ENCODE measurements at regions not wholly inside any gene's neighbourhood (a gene's known extent, or its start where the extent isn't known, plus 50 kb on each side); places are given as distances from the start of the nearest gene placed in this dataset.
A peak's percentile ranks its signal among the peaks of the same experiment; 100 is the strongest.

DNA sequence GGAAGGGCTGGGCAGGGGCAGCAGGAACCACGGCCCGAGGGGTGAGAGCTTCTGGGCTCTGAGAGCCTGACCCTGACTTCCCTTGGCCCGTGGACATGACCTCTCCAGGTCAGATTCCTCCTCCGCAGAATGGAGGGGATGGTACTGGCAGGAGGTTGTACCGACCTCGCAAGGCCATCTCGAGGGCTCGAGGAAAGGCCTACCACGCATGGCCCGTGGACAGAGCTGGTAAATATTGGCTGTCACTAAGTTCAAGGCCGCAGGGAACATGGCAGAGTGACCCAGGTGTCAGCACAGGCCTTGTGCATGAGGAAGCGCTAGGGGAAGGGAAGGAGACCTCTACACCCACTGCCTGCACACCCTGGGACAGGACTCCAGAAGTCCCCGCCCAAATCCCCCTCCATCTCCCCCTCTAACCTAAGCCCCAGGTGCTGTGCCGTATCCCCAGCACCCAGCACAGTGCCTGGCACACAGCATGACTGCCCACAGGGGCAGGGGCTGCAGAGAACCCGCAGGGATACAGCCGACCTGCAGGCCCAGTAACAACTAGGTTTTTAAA, 54.9 kb upstream of the PPP2R5C start:
- no peaks in the 10 kb centered on the region for H3K36me3 ChIP-seq
- intact Hi-C loops (cut with DNase I): no loop called here
- peaks cover 25% of the 10 kb centered on the region for H3K4me1 ChIP-seq
- peak overlapping the region; percentile 50 for H3K4me3 ChIP-seq
- H3K27me3 ChIP-seq: no peaks in the 10 kb centered on the region
- H3K27ac ChIP-seq: peak overlapping the region; percentile 86
- TF ChIP-seq, protein P1, sequence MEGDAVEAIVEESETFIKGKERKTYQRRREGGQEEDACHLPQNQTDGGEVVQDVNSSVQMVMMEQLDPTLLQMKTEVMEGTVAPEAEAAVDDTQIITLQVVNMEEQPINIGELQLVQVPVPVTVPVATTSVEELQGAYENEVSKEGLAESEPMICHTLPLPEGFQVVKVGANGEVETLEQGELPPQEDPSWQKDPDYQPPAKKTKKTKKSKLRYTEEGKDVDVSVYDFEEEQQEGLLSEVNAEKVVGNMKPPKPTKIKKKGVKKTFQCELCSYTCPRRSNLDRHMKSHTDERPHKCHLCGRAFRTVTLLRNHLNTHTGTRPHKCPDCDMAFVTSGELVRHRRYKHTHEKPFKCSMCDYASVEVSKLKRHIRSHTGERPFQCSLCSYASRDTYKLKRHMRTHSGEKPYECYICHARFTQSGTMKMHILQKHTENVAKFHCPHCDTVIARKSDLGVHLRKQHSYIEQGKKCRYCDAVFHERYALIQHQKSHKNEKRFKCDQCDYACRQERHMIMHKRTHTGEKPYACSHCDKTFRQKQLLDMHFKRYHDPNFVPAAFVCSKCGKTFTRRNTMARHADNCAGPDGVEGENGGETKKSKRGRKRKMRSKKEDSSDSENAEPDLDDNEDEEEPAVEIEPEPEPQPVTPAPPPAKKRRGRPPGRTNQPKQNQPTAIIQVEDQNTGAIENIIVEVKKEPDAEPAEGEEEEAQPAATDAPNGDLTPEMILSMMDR (IDR thresholded peaks at IDR 0.05): no peak
- ATAC-seq: peak; percentile 1
- DNase-seq: no peak
- H3K9me3 ChIP-seq: no peaks in the 10 kb centered on the region

- intact Hi-C loops (cut with DNase I): no loop called here
These were observed 54.3 kb upstream of the PPP2R5C start for GRCh38 chr14:101707068-101707842.

DNA sequence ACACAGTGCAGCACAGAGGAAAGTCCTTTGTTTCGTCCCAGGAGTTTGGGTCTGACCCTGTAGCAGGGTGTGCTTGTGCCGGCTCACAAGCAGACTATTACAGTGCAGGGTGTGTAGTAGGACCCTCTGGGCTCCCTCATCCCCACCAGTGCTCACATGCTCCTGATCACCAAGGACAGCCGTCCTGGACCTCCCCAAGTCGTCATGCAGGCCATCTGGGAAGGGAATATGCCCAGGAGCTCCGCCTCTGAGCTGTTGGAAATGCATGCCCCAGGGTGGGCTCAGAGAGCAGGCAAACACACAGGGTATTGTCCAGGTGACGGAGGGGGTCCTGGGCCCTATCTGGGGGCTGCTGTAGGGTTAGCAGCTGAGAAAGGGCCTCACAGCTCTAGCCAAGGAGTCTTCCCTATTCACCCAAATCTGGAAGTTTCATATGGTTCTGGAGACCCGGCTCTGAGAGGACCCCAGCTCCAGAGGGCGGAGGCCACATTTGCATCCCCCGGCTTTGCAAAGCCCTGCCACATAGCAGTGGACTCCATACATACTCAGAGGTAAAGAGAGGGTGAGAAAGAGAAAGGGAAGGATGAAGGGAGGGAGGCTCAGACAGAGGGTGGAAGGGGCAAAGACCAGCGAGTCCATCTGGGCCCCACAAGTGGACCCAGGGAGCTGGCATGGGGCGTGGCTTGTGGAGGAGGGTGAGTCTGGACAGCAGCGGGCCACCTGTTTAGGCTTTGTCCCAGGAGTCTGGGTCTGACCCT, 53.5 kb upstream of the PPP2R5C start:
- Histone ChIP-seq H3K4me1 (peaks cover 25% of the 10 kb centered on the region), H3K36me3 (no peaks in the 10 kb centered on the region), H3K4me3 (no peak overlapping the region), H3K27me3 (no peaks in the 10 kb centered on the region), H3K9me3 (no peaks in the 10 kb centered on the region), H3K27ac (no peak overlapping the region)
- ATAC-seq (no peak), DNase-seq (no peak)
- TF ChIP-seq, protein P1 (IDR thresholded peaks at IDR 0.05): no peak
- intact Hi-C loops (cut with DNase I): no loop called here

More at GRCh38 chr14:101707068-101707842, 54.3 kb upstream of the PPP2R5C start:
- TF ChIP-seq, protein P1 (IDR thresholded peaks at IDR 0.05): peak; percentile 83
- H3K36me3 ChIP-seq: no peaks in the 10 kb centered on the region
- H3K4me1 ChIP-seq: peaks cover 25% of the 10 kb centered on the region
- H3K4me3 ChIP-seq: no peak overlapping the region
- DNase-seq: no peak
- H3K27me3 ChIP-seq: no peaks in the 10 kb centered on the region
- peak; percentile 81 for ATAC-seq
- H3K27ac ChIP-seq: peak overlapping the region; percentile 86
- H3K9me3 ChIP-seq: no peaks in the 10 kb centered on the region

DNA sequence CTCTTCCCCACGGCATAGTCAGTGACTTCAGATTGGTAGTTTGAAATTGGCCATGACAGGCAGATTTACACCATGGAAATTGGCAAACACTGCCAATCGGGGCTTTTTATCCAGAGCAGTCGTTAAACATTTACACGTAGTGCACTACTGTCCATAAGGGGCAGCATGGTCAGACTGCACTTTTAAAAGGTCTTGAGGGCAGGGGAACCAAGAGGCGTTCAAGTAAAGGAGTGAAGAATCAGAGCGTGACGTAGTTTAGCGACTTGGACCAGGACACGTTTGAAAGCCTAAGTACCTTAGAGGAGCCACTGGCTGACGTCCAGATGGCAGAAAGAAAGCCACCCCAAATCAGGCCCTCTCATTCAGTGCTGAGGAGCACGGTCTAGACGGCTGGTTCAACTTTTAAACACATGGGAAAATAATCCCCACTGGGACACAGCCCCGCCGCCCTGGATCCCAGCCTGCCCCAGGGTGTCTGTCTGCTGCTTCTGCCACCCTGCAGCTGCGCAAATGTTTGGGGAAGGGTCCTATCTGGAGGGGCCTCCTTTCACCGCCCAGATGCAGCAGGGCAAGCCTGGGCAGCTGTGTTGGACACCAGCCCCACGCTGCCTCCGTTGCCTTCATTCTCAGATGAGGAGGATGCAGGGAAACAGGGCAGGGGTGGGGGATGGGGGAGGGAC, 52.5 kb upstream of the PPP2R5C start:
- intact Hi-C loops (cut with DNase I): no loop called here

GRCh38 chr14:101709533-101709881, 52.0 kb upstream of the PPP2R5C start:
- no peak overlapping the region for H3K4me3 ChIP-seq
- no peak overlapping the region for H3K27ac ChIP-seq
- intact Hi-C loops (cut with DNase I): no loop called here
- DNase-seq (no peak), ATAC-seq (no peak)
- no peaks in the 10 kb centered on the region for H3K36me3 ChIP-seq
- H3K4me1 ChIP-seq: peaks cover 25% of the 10 kb centered on the region
- no peaks in the 10 kb centered on the region for H3K27me3 ChIP-seq
- TF ChIP-seq, protein P1 (IDR thresholded peaks at IDR 0.05): no peak
- H3K9me3 ChIP-seq: no peaks in the 10 kb centered on the region

More for the DNA sequence above, 52.5 kb upstream of the PPP2R5C start:
- Histone ChIP-seq H3K36me3 (no peaks in the 10 kb centered on the region), H3K4me1 (peaks cover 25% of the 10 kb centered on the region), H3K9me3 (no peaks in the 10 kb centered on the region), H3K27ac (no peak overlapping the region), H3K4me3 (no peak overlapping the region), H3K27me3 (no peaks in the 10 kb centered on the region)
- TF ChIP-seq, protein P1 (IDR thresholded peaks at IDR 0.05): no peak
- no peak for DNase-seq
- no peak for ATAC-seq

Data from upper lobe of right lung (tissue), 1 donor.